ENCODE measurements at regions not wholly inside any gene's neighbourhood (a gene's known extent, or its start where the extent isn't known, plus 50 kb on each side); places are given as distances from the start of the nearest gene placed in this dataset.

- TF ChIP-seq CTCF (IDR thresholded peaks at IDR 0.05) = no peak
- TF ChIP-seq EZH2phosphoT487 (IDR thresholded peaks at IDR 0.05; ENCODE audit: borderline replicate concordance, low read depth) = no peak
- no peak for TF ChIP-seq USF1 (IDR thresholded peaks at IDR 0.05; ENCODE audit: borderline replicate concordance, low read depth)
Measured at GRCh38 chr7:128157906-128158305, 83.2 kb upstream of the LEP start.
